Lower lobe of right lung (tissue), 2 donors: ENCODE measurements at regions not wholly inside any gene's neighbourhood (a gene's known extent, or its start where the extent isn't known, plus 50 kb on each side); places are given as distances from the start of the nearest gene placed in this dataset.

Source experiments
- ATAC-seq, 2 donors: fragments of 200-7000 bp; cut with Tn5 transposase; one replicate each; pipeline ENCODE4 v1.9.1; 2020 to 2022; ENCODE audit warnings: mild to moderate bottlenecking in 2 of 2, moderate library complexity in 2 of 2
- DNase-seq: peaks from one replicate; pipeline ENCODE4 v3.0.0-alpha.2; 2020
- H3K27ac ChIP-seq: fragments of 200-600 bp; one replicate; pipeline ENCODE4 v1.8.0; 2022
- H3K27me3 ChIP-seq: fragments of 200-600 bp; one replicate; pipeline ENCODE4 v1.8.0; 2022; ENCODE audit warnings: low read depth
- H3K36me3 ChIP-seq: fragments of 200-600 bp; one replicate; pipeline ENCODE4 v1.8.0; 2022; ENCODE audit warnings: mild to moderate bottlenecking
- H3K4me1 ChIP-seq: fragments of 200-600 bp; one replicate; pipeline ENCODE4 v1.8.0; 2022
- H3K4me3 ChIP-seq: fragments of 200-600 bp; one replicate; pipeline ENCODE4 v1.8.0; 2022; ENCODE audit warnings: mild to moderate bottlenecking
- H3K9me3 ChIP-seq: fragments of 200-600 bp; one replicate; pipeline ENCODE4 v1.8.0; 2022
- CTCF ChIP-seq: fragments of 200-600 bp; IDR thresholded peaks from one replicate; pipeline ENCODE4 v1.8.0; 2022; ENCODE audit warnings: antibody characterized with exemption, mild to moderate bottlenecking
- intact Hi-C: fragments of 100-400 bp; cut with DNase I; formaldehyde crosslinking; loops from one replicate; pipeline ENCODE4 v1.11.0; 2022
- donor health status: DM: no; HTN: yes; CAD: no; lungs with severe emphysema.

GRCh38 chr1:104671684-104672353 lies 922.1 kb downstream of the AMY1C start:
- H3K27me3 ChIP-seq = no peaks in the 10 kb centered on the region
- no peaks in the 10 kb centered on the region for H3K36me3 ChIP-seq
- no peak for TF ChIP-seq CTCF
- intact Hi-C loops = no loop called here
- no peak overlapping the region for H3K4me3 ChIP-seq
- H3K9me3 ChIP-seq = no peaks in the 10 kb centered on the region
- ATAC-seq (no peak), DNase-seq (no peak)
- H3K4me1 ChIP-seq = no peaks in the 10 kb centered on the region
- H3K27ac ChIP-seq = no peak overlapping the region

- no peaks in the 10 kb centered on the region for H3K4me1 ChIP-seq
Measured at GRCh38 chr1:104699433-104699832, 949.7 kb downstream of the AMY1C start.

GRCh38 chr1:104702731-104703130 lies 953.0 kb downstream of the AMY1C start:
- H3K9me3 ChIP-seq = no peaks in the 10 kb centered on the region
- no peak for TF ChIP-seq CTCF
- H3K4me3 ChIP-seq = no peak overlapping the region
- DNase-seq (no peak), ATAC-seq (no peak)
- no peaks in the 10 kb centered on the region for H3K4me1 ChIP-seq
- H3K27ac ChIP-seq = no peak overlapping the region
- intact Hi-C loops = no loop called here
- no peaks in the 10 kb centered on the region for H3K36me3 ChIP-seq
- H3K27me3 ChIP-seq = no peaks in the 10 kb centered on the region

More at GRCh38 chr1:104699433-104699832, 949.7 kb downstream of the AMY1C start:
- no peak overlapping the region for H3K4me3 ChIP-seq
- intact Hi-C loops = no loop called here
- no peak for TF ChIP-seq CTCF
- H3K27ac ChIP-seq = no peak overlapping the region
- H3K27me3 ChIP-seq = no peaks in the 10 kb centered on the region
- H3K36me3 ChIP-seq = no peaks in the 10 kb centered on the region
- no peak for ATAC-seq
- H3K9me3 ChIP-seq = no peaks in the 10 kb centered on the region
- DNase-seq = no peak

GRCh38 chr1:104706631-104707147 lies 957.0 kb downstream of the AMY1C start:
- intact Hi-C loops = no loop called here
- Histone ChIP-seq H3K27me3 (no peaks in the 10 kb centered on the region), H3K4me1 (no peaks in the 10 kb centered on the region), H3K4me3 (no peak overlapping the region), H3K36me3 (no peaks in the 10 kb centered on the region), H3K27ac (no peak overlapping the region), H3K9me3 (no peaks in the 10 kb centered on the region)
- no peak for DNase-seq
- ATAC-seq = no peak
- no peak for TF ChIP-seq CTCF

- ATAC-seq = no peak
- no peak for TF ChIP-seq CTCF
Measured at GRCh38 chr1:104718752-104719151, 969.1 kb downstream of the AMY1C start.

More at GRCh38 chr1:104718752-104719151, 969.1 kb downstream of the AMY1C start:
- Histone ChIP-seq H3K4me3 (no peak overlapping the region), H3K9me3 (no peaks in the 10 kb centered on the region), H3K4me1 (no peaks in the 10 kb centered on the region), H3K27me3 (no peaks in the 10 kb centered on the region), H3K36me3 (no peaks in the 10 kb centered on the region), H3K27ac (no peak overlapping the region)
- intact Hi-C loops = no loop called here
- DNase-seq = no peak
